HCT116 (cell line): ENCODE measurements at regions not wholly inside any gene's neighbourhood (a gene's known extent, or its start where the extent isn't known, plus 50 kb on each side); places are given as distances from the start of the nearest gene placed in this dataset.
"Not testable (repeated sequence)": the region's sequence is repeated elsewhere in the genome, so short reads cannot be mapped to it uniquely, and the experiment has no call there.

Source experiments
- ATAC-seq: fragments of 200-7000 bp; cut with Tn5 transposase; 2 replicates; pipeline ENCODE4 v1.9.1; 2020; ENCODE audit warnings: mild to moderate bottlenecking, moderate library complexity
- BruUV-seq: library from RNA; stranded (reverse); fragments of 400-500 nt; replicated peaks from 2 replicates; lab custom pipeline; 2021; lab: Mats Ljungman, UMichigan
- CTCF ChIA-PET: fragments of 300-600 bp; sonication (Branson Sonifier 250); formaldehyde crosslinking; loops from one replicate; lab custom pipeline; 2021; ENCODE audit warnings: antibody characterized with exemption; lab: Charles Lee
- POLR2A ChIA-PET: fragments of 300-600, 350-600 bp; sonication (Branson Sonifier 250); formaldehyde crosslinking; loops from one replicate; lab custom pipeline; 2021; ENCODE audit warnings: antibody characterized with exemption; lab: Charles Lee
- RAD21 ChIA-PET, 2 experiments: fragments of 300-600 bp; sonication (Branson Sonifier 250); formaldehyde crosslinking; loops; one replicate each; lab custom pipeline; 2023; ENCODE audit warnings: low total read pairs in 2 of 2; ENCODE audit not compliant: uncharacterized antibody in 2 of 2, unreplicated experiment in 2 of 2, low non-redundant PET in 1 of 2; lab: Charles Lee
- DNase-seq: peaks from one replicate; pipeline ENCODE4 v3.0.0-alpha.2; 2010; ENCODE audit warnings: low read depth, low spot score
- H2AFZ ChIP-seq: fragments of 200-600 bp; shearing (Covaris generic), sonication (generic); 2 replicates; pipeline ENCODE4 v1.6.1; 2017; ENCODE audit warnings: low read depth, mixed run types, mixed read lengths, antibody characterized with exemption, low read length; ENCODE audit not compliant: poor library complexity, severe bottlenecking
- H3K27ac ChIP-seq: 2 replicates; pipeline ENCODE4 v1.5.1; 2012; ENCODE audit warnings: low read depth, low read length
- H3K27me3 ChIP-seq: fragments of 200-600 bp; sonication (generic); 2 replicates; pipeline ENCODE4 v1.6.1; 2016; ENCODE audit warnings: mixed run types, low read length, mixed read lengths; ENCODE audit not compliant: insufficient read depth
- H3K36me3 ChIP-seq, 2 experiments: fragments of 200-500 bp in 1 of 2; fragments of 200-600 bp in 1 of 2; sonication (Bioruptor generic) in 1 of 2; sonication (generic) in 1 of 2; 2 replicates each; pipeline versions ENCODE4 v1.5.1 to v1.6.1; 2014 to 2016; ENCODE audit warnings: low read length in 2 of 2, inconsistent platforms in 1 of 2, mixed read lengths in 1 of 2, mixed run types in 1 of 2; ENCODE audit not compliant: insufficient read depth in 2 of 2, control insufficient read depth in 1 of 2
- H3K4me1 ChIP-seq, 2 experiments: fragments of 200-600 bp in 1 of 2; sonication (generic) in 1 of 2; 2 replicates each; pipeline versions ENCODE4 v1.5.1 to v1.6.1; 2012 to 2017; ENCODE audit warnings: low read length in 2 of 2, inconsistent platforms in 1 of 2, mild to moderate bottlenecking in 1 of 2, mixed read lengths in 1 of 2, mixed run types in 1 of 2, moderate library complexity in 1 of 2; ENCODE audit not compliant: insufficient read depth in 2 of 2, control insufficient read depth in 1 of 2
- H3K4me2 ChIP-seq: fragments of 200-600 bp; sonication (generic); 2 replicates; pipeline ENCODE4 v1.6.1; 2017; ENCODE audit warnings: mixed run types, low read length, mixed read lengths
- H3K4me3 ChIP-seq, 2 experiments: fragments of 200-600 bp in 1 of 2; sonication (generic) in 1 of 2; replicated peaks in 1 of 2; 2 replicates each; pipeline ENCODE4 v1.5.1; 2011 to 2016; ENCODE audit warnings: low read length in 2 of 2, control low read depth in 1 of 2, low read depth in 1 of 2, mild to moderate bottlenecking in 1 of 2, mixed read lengths in 1 of 2, mixed run types in 1 of 2
- H3K79me2 ChIP-seq: fragments of 200-600 bp; sonication (generic); 2 replicates; pipeline ENCODE4 v1.6.1; 2017; ENCODE audit warnings: mild to moderate bottlenecking, mixed run types, low read length, moderate library complexity, mixed read lengths; ENCODE audit not compliant: insufficient read depth
- H3K9ac ChIP-seq: fragments of 200-600 bp; sonication (generic); 2 replicates; pipeline ENCODE4 v1.6.1; 2016; ENCODE audit warnings: low read length, mixed read lengths
- H3K9me2 ChIP-seq: fragments of 200-600 bp; sonication (generic), shearing (Covaris generic); 2 replicates; pipeline ENCODE4 v1.6.1; 2017; ENCODE audit warnings: mixed run types, mild to moderate bottlenecking, moderate library complexity; ENCODE audit not compliant: insufficient read depth
- H3K9me3 ChIP-seq, 2 experiments: fragments of 200-500 bp in 1 of 2; fragments of 200-600 bp in 1 of 2; sonication (Bioruptor generic) in 1 of 2; sonication (generic) in 1 of 2; 2 replicates each; pipeline ENCODE4 v1.6.1; 2014 to 2017; ENCODE audit warnings: low read length in 2 of 2, mixed read lengths in 2 of 2, inconsistent platforms in 1 of 2, low read depth in 1 of 2, mild to moderate bottlenecking in 1 of 2, mixed run types in 1 of 2, moderate library complexity in 1 of 2; ENCODE audit not compliant: control insufficient read depth in 1 of 2, insufficient read depth in 1 of 2
- H4K20me1 ChIP-seq: fragments of 200-600 bp; sonication (generic), shearing (Covaris generic); 2 replicates; pipeline ENCODE4 v1.6.1; 2017; ENCODE audit warnings: mixed run types, mild to moderate bottlenecking, moderate library complexity; ENCODE audit not compliant: insufficient read depth
- ATF3 ChIP-seq: IDR thresholded peaks from 2 replicates; pipeline ENCODE4 v1.6.1; 2012
- CBX3 ChIP-seq: IDR thresholded peaks from 2 replicates; pipeline ENCODE4 v1.6.1; 2012; ENCODE audit warnings: low read depth
- FOSL1 ChIP-seq: IDR thresholded peaks from 2 replicates; pipeline ENCODE4 v1.6.1; 2012; ENCODE audit warnings: low read depth
- JUND ChIP-seq: IDR thresholded peaks from 2 replicates; pipeline ENCODE4 v1.6.1; 2012
- POLR2A ChIP-seq: IDR thresholded peaks from 2 replicates; pipeline ENCODE4 v1.7.0; 2011; ENCODE audit warnings: borderline replicate concordance; ENCODE audit not compliant: insufficient read depth, insufficient read length; ENCODE audit errors: extremely low read depth
- RAD21 ChIP-seq: IDR thresholded peaks from 2 replicates; pipeline ENCODE4 v1.6.1; 2012; ENCODE audit warnings: low read depth, mild to moderate bottlenecking
- SIN3A ChIP-seq: IDR thresholded peaks from 2 replicates; pipeline ENCODE4 v1.6.1; 2012; ENCODE audit warnings: low read depth
- TCF7L2 ChIP-seq: IDR thresholded peaks from 2 replicates; pipeline ENCODE4 v1.7.0; 2011; ENCODE audit warnings: borderline replicate concordance, inconsistent platforms; ENCODE audit not compliant: insufficient read depth, insufficient read length; ENCODE audit errors: extremely low read depth
- YY1 ChIP-seq: IDR thresholded peaks from 2 replicates; pipeline ENCODE4 v1.6.1; 2011; ENCODE audit warnings: low read length, low read depth, moderate library complexity, mild to moderate bottlenecking; ENCODE audit not compliant: insufficient replicate concordance; ENCODE audit errors: extremely low read depth
- ZFX ChIP-seq: fragments of 450-650 bp; IDR thresholded peaks from 2 replicates; pipeline ENCODE4 v1.6.1; 2017
- ZNF274 ChIP-seq: fragments of 200-500 bp; sonication (Bioruptor generic); IDR thresholded peaks from 2 replicates; pipeline ENCODE4 v1.6.1; 2014; ENCODE audit warnings: mild to moderate bottlenecking, low read depth, low read length, inconsistent platforms
- intact Hi-C: fragments of 100-400 bp; cut with micrococcal nuclease; formaldehyde crosslinking; loops from 2 replicates; pipeline ENCODE4 v1.10.0; 2022

GRCh38 chr6:145111407-145111806 lies 623.9 kb downstream of the EPM2A start:
- H3K36me3 ChIP-seq, H3K4me2 ChIP-seq, H3K9me2 ChIP-seq, H3K4me3 ChIP-seq, H3K9ac ChIP-seq, H3K9me3 ChIP-seq, H2AFZ ChIP-seq, POLR2A ChIA-PET, RAD21 ChIA-PET, H3K79me2 ChIP-seq, H3K27me3 ChIP-seq, CTCF ChIA-PET, DNase-seq, H3K4me1 ChIP-seq, H3K27ac ChIP-seq, H4K20me1 ChIP-seq, BruUV-seq, ATAC-seq, intact Hi-C loops: not testable (repeated sequence)

- Histone ChIP-seq H3K4me1 (peaks cover 0 to 13% of the 10 kb centered on the region in 2 experiments; a peak in 1 of 4 replicates), H3K27ac (no peak overlapping the region), H3K27me3 (no peaks in the 10 kb centered on the region), H3K9me2 (no peaks in the 10 kb centered on the region), H3K4me3 (no peak overlapping the region), H3K79me2 (no peaks in the 10 kb centered on the region), H3K36me3 (no peaks in the 10 kb centered on the region), H2AFZ (no peak overlapping the region), H3K9ac (no peak overlapping the region), H3K9me3 (no peaks in the 10 kb centered on the region), H3K4me2 (no peak overlapping the region), H4K20me1 (no peaks in the 10 kb centered on the region)
- RAD21 ChIA-PET, result no interaction called here
- POLR2A ChIA-PET, result no interaction called here
- no TSS peak for BruUV-seq
- ATAC-seq (no peak), DNase-seq (no peak)
- TF ChIP-seq ZNF274, result no peak
- no peak for TF ChIP-seq CBX3
- TF ChIP-seq RAD21, result no peak
- TF ChIP-seq SIN3A, result no peak
- TF ChIP-seq ATF3, result no peak
- TF ChIP-seq YY1, result no peak
- TF ChIP-seq FOSL1, result no peak
- TF ChIP-seq ZFX, result no peak
- no peak for TF ChIP-seq JUND
- TF ChIP-seq TCF7L2, result no peak
- no peak for TF ChIP-seq POLR2A
- intact Hi-C loops, result no loop called here
- CTCF ChIA-PET, result no interaction called here
Observed at GRCh38 chr6:145112711-145113148, 622.6 kb downstream of the EPM2A start.
